ENCODE measurements at regions not wholly inside any gene's neighbourhood (a gene's known extent, or its start where the extent isn't known, plus 50 kb on each side); places are given as distances from the start of the nearest gene placed in this dataset.
"Not testable (repeated sequence)": the region's sequence is repeated elsewhere in the genome, so short reads cannot be mapped to it uniquely, and the experiment has no call there.

DNA sequence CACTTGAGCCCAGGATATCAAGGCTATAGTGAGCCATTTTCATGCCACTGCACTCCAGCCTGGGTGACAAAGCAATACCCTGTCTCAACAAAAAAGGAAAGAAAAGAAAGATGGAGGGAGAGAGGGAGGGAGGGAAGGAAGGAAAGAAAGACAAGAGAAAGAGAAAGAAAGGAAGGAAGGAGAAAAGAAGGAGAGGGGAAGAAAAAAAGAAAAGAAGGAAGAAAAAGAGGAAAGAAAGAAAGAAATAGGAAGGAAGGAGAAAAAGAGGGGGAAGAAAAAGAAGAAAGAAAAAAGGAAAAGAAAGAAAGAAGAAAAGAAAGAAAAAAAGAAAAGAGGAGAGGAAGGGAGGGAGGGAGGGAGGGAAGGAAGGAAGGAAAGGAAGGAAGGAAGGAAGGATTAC, 321.5 kb upstream of the CNTNAP2 start:
- no peak for DNase-seq (ENCODE audit: low spot score)

DNA sequence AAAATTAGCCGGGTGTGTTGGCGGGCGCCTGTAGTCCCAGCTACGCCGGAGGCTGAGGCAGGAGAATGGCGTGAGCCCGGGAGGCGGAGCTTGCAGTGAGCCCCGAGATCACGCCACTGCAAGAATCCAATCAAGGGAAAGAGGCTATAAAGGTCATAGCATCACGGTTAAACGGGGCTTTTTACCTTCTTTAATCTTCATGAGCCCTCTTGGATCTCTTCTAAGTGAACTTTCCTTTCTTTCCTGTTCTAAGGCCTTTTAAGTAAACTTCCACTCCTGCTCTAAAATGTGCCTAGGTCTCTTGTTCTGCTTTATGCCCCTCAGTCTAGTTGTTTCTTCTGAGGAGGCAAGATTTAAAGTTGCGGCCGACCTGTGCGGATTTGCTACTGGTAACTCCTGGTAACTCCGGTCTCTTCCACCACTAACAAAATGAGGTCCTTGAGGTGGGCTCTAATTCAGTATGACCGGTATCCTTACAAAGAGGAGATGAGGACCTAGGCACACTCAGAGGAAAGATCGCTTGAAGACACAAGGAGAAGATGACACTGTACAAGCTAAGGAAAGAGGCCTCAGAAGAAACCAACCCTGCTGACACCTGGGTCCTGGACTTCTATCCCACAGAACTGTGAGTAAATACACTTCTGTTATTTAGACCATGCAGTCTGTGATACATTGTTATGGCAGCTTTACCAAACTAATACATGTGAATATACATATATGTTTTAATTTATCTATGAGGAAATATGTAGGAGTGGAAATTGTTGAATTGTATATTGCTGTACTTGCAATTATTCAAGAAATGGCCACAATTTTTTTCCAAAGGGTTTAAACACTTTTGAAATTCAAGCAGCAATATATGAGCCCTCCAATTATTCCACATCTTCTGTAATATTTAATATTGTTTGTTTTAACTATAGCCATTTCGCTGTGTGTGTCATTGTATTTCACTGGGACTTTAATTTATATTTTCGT, 331.5 kb upstream of the CNTNAP2 start:
- no peak for DNase-seq (ENCODE audit: low spot score)

DNA sequence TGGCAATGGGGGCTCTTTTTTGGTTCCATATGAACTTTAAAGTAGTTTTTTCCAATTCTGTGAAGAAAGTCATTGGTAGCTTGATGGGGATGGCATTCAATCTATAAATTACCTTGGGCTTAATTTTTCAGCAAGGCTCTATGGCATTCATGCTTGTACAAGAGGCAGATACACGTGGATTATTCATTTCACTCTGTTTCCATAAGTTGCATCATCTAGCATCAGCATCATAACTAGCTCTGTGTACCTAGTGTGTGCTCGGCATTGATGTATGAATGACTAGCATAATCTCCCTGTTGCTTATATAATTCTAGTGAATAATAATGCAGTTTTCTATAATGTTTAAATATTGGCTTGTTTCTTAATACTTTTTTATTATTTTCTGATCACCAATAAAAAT, 335.2 kb upstream of the CNTNAP2 start:
- not testable (repeated sequence) for DNase-seq (ENCODE audit: low spot score)

DNA sequence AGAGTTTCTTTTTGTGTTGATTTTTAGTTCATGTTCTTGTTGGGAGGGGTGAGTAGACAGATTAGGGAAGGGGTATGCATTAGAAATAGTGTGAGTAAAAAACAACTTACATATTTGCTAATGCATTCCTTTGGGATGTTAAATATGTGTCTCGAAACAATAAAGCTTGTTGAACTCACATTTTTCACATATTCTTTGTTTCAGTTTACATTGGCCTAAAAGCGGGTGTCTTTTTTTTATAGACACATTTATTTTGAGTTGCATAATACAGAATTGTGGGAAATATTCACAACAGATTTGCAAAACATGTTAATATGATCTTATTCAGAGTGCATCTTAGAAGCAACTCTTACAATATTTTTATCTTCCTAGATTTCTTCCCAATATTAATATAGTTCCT, 337.5 kb upstream of the CNTNAP2 start:
- DNase-seq (ENCODE audit: low spot score) = no peak

DNA sequence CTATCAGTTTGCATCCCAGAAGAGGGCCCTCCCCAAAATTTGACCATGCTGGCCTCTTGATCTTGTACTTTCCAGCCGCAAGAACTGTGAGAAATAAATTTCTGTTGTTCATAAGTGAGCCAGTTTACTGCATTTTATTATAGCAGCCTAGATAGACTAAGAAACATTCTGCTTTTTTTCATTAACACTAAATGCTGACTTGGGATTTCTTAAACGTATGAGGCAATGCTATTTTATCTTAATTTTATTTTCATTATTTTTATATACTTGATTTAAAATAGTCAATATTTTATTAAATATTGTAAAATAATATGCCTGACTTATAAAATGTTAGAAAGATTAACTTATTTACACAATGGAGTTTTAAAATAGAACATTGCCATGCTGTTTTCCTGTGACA, 341.8 kb upstream of the CNTNAP2 start:
- DNase-seq (ENCODE audit: low spot score) = no peak

DNA sequence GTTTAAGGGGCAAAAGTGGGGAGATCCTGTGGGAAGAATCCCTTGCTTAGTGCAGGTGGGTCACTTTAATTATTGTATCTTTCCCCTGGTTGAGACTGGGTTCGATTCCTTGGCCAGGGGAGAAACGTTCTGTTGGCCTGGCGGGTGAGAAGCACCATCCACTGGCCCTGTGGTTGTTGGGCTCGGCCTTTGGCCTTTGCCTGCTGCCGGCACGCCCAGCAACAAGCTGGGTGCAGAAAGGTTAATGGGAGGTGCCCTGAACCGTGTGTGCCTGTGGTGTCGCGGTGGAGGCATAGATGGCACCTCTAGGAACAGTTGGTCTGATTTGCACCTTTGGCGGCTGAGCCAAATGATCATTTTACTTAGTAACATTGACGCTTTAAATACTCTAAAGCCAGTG, 363.6 kb upstream of the CNTNAP2 start:
- no peak for DNase-seq (ENCODE audit: low spot score)

DNA sequence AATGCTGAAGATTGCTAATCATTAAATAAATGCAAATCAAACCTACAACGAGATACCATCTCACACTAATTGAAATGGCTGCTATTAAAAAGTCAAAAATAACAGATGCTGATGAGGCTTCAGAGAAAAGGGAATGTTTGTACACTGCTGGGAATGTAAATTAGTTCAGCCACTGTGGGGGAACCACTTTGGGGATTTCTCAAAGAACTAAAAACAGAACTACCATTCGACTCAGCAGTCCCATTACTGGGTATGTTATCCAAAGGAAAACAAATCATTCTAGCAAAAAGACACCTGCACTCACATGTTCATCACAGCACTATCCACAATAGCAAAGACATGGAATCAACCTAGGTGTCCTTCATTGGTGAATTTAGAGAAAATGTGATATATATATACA, 379.0 kb upstream of the CNTNAP2 start:
- no peak for DNase-seq (ENCODE audit: low spot score)

DNA sequence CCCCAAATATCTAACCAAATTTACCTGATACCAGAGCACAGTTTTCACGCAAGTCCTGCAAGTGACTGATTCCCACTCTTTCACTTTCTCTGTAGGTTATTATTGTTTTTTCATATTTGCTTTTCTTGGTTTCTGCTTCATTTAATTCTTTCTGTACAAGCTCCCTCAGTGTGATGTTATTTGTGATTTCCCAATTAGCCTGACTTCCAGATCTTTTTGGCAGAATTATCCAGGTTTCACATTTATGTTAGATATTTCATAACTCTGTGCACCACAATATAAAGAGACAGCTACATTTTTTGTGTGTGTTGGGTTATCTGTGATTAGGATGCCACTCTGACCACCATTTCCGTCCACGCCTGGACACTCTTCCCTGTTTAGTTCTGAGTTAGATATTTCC, 381.5 kb upstream of the CNTNAP2 start:
- DNase-seq (ENCODE audit: low spot score) = no peak

DNA sequence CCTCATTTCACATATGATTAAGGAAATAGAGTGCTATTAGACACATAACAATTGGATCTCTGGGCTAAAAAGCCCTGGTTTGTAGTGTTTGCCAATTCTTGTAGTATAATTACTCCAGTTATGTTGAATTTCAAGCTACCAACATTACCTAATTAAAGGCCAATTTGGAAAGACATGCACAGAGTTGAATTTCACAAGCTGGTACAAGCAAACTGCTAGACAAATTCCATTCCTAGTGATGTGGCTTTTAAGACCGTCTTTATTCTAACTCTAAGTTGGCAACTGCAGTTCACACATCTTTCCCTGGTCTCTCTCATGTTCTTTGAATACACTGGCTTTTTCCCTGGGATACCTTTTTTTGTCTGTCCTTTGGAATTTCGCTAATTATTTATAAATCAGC, 384.1 kb upstream of the CNTNAP2 start:
- DNase-seq (ENCODE audit: low spot score) = no peak

DNA sequence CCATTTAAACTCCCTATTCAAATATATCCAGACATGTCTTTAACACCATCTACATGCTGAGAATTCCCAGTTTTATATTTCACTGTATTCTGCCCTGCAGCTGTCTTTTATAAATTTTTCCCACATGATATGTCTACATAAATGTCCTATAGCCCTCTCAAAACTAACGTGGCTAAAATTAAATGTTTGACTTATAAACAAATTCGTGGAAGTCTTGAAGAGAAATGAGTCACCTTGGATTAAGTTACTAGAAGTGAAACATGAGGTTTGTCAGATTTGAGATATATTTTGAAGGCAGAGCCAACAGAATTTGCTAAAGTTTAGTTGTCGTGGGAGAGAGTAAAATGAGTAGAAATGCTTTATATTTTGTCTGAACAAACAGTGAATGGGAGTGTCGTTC, 386.9 kb upstream of the CNTNAP2 start:
- no peak for DNase-seq (ENCODE audit: low spot score)

DNA sequence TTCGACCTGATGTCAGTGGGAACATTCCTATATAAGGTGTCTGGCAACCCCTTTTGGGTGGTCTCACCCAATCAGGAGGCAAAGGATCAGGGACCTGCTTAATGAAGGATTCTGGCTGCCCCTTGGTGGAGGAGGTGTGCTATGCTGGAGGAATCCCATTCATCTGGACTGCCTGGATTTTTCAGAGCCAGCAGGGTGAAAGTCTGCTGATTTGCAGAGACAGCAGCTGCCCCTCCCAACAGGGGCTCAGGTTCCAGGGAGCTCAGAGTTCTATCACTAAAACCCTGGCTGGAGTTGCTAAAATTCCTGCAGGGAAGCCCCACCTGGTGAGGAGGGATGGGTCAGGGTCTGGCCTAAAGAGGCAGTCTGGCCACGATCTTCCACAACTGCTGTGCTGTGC, 398.5 kb upstream of the CNTNAP2 start:
- DNase-seq (ENCODE audit: low spot score) = no peak

DNA sequence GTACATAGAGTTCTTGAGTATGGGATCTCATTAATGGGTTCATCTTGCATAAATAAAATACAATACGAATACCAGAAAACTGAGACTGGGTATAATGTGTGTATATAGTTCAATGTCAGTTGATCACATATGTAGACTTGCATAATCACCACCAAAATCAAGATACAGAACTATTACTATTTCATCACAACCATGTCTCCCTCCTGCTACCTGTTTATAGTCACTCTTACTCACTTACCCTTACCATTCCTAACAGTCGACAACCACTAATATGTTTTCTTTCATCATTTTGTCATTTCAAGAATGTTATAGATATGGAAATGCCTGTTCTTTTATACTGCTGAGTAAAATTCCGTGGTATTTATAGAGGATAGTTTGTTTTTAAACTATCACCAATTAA, 416.1 kb upstream of the CNTNAP2 start:
- DNase-seq (ENCODE audit: low spot score) = no peak

DNA sequence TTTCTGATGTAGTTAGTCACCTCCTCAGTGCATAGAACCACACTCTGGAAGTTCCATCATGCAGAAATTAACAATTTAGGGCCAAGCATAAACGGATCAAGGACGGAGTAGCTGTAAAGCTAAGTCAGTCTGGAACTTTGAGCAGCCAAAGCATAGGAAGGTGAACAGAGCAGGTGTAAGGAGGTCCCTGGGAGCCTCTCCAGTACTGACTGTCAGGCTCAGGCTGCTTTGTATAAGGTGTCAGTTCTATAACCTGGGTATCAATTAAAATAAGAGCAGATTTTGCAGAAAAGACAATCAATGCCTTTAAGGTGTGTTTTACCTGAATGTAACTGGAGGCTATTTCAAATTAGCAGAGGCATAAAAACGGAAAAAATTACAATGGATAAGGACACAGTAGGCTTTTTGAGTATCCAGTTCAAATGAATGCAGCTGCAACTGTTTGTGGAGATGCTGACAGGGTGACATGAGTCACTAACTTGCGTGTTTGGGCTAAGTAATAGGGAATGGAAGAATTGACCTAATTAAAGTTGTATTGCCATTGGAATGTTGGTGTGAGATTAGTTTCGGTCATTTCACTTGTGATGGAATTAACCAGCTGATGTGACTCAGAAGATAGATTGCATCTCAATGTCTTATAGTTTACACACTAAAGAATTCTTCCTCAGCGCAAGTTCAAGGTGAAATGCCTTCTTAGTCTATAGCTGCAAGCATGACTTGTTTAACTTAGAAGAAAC, 417.9 kb upstream of the CNTNAP2 start:
- DNase-seq (ENCODE audit: low spot score) = no peak

DNA sequence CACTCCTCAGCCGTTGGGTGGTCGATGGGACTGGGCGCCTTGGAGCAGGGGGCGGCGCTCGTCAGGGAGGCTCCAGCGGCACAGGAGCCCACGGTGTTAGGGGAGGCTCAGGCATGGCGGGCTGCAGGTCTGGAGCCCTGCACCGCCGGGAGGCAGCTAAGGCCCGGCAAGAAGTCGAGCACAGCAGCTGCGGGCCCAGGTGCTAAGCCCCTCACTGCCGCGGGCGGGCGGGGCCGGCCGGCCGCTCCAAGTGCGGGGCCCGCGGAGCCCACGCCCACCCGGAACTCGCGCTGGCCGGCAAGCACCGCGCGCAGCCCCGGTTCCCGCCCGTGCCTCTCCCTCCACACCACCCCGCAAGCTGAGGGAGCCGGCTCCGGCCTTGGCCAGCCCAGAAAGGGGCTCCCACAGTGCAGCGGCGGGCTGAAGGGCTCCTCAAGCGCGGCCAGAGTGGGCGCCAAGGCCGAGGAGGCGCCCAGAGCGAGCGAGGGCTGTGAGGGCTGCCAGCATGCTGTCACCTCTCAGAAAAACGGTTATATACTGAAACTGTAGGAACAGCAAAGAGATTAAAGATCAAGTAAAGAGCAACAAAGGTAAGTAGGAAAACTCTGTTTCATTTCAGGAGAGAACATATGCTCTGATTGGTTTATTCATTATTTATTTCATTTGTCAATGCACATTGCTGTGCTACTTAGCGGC, 419.0 kb upstream of the CNTNAP2 start:
- DNase-seq (ENCODE audit: low spot score) = not testable (repeated sequence)

DNA sequence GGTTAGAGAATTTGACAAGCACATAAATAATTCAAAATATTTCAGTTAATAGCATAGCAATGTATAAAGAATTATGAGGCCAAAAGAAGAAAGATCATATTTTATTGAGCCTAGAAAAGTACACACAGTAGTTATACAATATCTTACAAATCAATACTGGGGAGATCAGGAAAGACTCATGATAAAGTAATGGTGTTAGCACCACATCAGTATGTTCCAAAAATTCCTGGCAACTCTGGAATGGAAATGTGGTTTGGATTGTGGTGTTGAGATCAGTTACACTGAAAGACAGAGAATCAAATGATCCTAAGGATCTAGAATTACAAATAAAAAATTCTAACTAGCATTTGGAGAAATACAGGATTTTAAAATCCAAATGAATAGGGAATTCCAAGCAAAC, 420.5 kb upstream of the CNTNAP2 start:
- no peak for DNase-seq (ENCODE audit: low spot score)

DNA sequence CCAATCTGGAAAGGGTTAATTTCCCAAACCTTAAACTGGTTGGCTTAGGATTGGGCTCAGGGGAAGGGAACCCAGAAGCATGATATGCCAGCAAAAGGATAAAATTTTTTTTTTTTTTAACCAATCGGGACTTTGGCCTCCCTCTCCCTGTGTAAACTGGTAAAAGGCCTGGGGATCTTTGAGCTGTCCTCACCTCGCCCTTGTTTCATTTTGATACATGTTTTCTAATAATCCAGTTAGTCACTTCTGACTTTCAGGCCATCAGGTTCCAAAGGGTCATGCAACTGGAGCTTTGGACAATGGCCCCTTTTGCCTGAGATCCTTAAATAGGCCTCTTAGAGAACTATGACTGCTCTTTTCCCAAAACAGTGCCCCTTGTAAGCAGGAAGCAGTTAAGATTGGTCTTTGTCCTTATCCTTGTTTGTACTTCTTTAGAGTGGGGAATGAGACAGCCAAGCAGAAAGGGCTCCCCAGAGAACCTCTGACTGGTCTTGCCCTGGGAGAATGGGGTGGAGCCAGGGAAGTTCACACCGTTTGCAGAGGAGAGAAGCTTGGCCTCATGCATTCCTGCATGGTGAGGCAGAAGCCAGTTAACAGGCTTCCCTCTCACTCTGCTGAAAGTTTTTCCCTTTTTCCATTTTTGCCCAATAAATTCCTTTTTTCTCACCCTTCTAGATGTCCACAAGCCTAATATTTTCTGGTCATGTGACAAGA, 424.2 kb upstream of the CNTNAP2 start:
- DNase-seq (ENCODE audit: low spot score) = no peak

DNA sequence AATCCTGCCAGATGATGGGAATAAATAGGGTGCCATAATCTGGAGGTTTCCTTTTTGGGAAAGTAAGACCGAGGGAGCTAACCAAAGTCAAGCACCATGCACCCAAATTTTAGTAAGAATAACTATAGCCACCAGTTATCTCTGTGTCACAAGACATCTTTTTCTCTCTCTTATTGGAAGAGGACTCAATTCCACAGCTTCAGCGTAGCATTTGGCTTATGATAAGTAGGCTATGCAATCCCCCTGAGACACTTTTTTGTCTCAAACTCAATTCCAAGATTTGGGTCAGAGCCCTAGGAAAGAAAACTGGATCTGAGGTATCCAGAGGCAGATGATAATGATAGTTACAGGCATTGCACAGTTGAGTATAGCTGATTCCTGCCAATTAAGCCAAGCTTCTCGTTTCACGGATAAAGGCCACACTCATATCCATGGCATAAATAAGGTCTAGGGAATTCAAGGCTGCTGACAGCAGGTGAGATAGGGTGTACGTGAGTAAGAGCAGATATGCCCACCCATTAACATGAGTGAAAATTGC, 425.2 kb upstream of the CNTNAP2 start:
- DNase-seq (ENCODE audit: low spot score) = no peak

DNA sequence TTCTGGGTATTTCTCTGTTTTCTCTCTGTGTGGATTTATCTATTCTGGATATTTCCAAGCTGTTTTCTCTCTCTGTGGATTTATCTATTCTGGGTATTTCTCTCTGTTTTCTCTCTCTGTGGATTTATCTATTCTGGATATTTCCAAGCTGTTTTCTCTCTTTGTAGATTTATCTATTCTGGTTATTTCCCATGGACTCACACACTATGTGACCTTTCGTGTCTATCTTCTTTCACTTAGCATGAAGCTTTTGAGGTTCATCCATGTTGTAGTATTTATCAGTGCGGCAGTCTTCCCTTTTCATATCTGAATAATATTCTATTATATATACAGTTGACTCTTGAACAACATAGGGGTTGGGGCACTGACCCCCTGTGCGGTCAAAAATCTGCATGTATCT, 435.0 kb upstream of the CNTNAP2 start:
- DNase-seq (ENCODE audit: low spot score) = no peak

DNA sequence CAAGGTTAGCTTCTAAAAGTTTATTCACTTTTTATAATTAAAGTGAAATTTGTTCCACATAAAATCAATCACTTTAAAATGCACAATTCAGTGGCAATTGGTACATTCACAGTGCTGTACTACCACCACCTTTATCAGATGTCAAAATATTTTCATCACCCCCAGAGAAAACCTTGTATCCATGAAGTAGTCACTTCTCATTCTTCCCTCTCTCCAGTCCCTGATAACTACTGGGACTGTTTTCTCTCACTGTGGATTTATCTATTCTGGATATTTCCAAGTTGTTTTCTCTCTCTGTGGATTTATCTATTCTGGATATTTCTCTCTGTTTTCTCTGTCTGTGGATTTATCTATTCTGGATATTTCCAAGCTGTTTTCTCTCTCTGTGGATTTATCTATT, 435.4 kb upstream of the CNTNAP2 start:
- DNase-seq (ENCODE audit: low spot score) = no peak

DNA sequence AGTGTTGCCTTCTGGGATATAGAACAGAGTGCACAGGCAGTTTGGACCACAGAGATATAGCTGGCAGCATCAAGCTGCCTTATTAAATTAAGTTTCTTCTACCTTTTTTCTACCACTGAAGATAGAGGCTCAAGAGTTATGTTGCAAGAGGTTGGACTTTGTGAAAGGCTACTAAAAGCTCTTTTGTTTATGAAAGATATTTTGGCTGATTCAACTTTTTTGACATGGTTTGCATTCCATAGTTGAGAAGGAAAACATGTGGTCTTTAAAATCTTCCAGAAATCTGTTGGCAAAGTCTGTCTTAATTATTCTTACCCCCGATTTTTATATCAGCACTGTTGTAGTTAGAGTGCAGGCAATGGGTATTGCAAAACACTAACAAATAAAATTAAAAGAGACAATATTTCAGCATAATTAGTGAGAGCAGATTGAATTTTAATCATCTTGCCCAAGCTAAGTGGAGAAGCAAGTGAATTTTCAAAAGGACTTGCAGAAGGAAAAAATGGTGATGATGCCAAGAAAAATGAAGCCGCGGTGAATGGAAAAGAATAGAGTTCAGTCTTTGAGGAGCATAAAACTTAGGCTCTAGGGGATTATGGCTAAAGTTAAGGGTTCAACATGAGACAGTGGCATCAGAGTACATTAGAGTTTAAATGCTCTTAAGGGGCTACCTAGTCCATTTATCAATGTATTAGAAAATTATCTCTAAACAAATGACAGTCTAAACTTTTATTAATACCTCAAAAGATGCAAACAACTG, 450.9 kb upstream of the CNTNAP2 start:
- no peak for DNase-seq (ENCODE audit: low spot score)

DNA sequence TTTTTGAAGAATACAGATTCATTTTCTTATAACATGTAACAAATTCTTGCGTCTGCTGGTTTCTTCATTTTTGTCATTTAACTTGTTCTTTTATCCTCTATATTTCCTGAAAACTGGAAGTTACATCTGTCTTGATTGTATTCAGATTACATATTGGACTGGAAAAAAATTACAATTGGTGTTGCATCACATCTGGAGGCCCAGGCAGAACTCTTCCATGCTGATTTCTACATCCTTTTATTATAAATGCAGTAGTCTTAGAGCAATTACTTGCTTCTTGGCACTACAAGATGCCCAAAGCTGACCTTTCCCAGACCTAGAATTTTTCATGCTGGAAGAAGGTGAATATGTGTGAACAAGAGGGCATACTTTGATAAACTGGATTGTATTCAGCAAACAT, 460.9 kb upstream of the CNTNAP2 start:
- DNase-seq (ENCODE audit: low spot score) = no peak
